Stimulated activated CD8-positive, alpha-beta memory T cell treated with anti-CD3 and anti-CD28 coated beads, Interleukin-12 subunit alpha, Interleukin-12 subunit beta, amount 100 ng/mL, for 1 hour (primary cell): ENCODE measurements at regions not wholly inside any gene's neighbourhood (a gene's known extent, or its start where the extent isn't known, plus 50 kb on each side); places are given as distances from the start of the nearest gene placed in this dataset.

Source experiments
- DNase-seq: peaks from one replicate; pipeline ENCODE4 v3.0.0-alpha.2; 2020; ENCODE audit warnings: low read depth

DNA sequence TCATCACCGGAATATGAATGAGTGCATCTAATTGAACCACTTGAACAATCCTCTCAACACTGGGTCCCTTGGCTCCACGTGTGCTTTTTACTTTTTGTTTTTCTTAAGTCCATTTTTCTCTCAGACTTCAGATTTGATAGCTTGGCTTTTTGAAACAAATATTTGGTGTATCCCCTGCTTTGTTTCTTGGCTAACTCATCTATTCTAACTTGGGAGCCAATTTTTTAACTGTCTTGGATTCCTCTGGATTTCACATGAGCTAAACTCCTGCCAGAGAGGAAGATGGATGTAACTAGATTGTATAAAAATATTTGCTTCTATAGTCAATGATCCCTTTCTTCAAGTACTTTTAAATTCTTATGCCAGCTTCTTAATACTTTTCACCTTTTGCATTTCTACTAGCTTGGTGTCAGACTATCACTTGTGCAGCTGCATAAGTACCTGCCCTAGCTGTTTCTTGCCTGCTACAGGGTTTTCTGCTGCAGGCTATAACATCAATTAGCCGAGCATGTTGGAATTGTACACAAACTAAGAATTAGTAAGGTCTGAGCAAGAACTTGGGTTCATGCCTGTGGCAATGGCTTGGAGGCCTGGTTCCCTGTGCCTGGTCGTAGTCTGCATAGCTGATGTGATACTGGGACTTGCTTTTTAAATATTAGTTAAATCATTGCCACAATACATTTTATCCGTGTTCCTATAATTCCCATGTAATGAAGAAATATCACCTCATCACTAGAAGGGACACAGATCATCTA lies 281.5 kb downstream of the EN1 start:
- DNase-seq, result no peak

- no peak for DNase-seq
Observed at GRCh38 chr2:118565301-118565700, 282.1 kb downstream of the EN1 start.

GRCh38 chr2:118562144-118562543 lies 285.3 kb downstream of the EN1 start:
- no peak for DNase-seq

DNA sequence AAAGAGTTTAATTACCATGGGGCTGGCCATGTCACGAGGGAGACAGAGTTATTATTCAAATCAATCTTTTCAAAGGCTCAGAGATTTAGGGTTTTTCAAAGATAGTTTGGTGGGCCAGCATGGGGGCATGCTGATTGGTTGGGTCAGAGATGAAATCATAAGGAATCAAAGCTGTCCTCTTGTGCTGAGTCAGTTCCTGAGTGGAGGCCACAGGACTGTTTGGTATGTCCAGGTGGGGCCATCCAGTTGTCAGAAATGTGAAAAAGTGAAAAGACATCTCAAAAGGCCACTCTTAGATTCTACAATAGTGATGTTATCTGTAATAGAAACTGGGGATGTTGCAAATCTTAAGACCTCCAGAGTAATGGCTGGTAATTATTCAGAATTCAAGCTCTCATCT lies 288.6 kb downstream of the EN1 start:
- no peak for DNase-seq

DNA sequence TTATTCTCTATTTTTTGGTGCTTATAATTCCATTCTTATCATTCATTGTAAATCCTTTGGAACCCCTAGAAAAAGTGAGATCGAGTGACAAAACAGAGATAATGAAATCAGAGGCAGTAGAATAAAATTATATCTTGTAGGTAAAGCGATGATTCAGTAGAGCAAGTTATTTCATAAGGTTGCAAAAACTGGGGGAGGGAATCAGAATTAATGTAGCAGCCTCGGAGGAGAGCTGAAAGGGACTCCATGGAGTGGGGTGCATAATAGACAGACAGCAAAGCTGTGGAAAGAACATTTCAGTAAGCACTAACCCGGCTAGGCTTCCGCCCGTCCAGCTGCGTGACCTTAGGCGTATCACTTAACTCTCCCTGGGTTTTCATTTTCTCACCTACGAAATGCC lies 289.7 kb downstream of the EN1 start:
- no peak for DNase-seq

GRCh38 chr2:118557016-118557415 lies 290.4 kb downstream of the EN1 start:
- DNase-seq, result no peak

- no peak for DNase-seq
Observed at GRCh38 chr2:118554616-118555015, 292.8 kb downstream of the EN1 start.

DNA sequence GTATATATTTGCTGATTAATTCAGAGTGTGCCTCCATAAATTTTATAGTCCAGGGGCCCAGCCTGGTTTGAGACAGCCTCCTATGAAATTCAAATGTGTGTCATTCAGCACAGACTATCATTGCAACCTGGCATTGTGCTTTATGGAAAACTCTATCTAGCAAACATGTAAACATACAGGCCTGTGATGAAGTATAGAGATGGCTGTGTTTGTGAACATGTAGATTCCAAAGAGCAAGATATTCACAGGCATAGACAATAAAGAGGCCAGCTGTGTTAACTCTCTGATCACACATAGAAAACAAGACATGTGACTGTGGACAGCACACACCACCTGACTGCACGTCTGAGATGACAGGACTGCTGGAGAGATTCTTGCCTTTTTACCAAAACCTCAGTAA lies 297.9 kb downstream of the EN1 start:
- DNase-seq, result no peak

GRCh38 chr2:118548880-118549488 lies 298.5 kb downstream of the EN1 start:
- DNase-seq, result no peak

DNA sequence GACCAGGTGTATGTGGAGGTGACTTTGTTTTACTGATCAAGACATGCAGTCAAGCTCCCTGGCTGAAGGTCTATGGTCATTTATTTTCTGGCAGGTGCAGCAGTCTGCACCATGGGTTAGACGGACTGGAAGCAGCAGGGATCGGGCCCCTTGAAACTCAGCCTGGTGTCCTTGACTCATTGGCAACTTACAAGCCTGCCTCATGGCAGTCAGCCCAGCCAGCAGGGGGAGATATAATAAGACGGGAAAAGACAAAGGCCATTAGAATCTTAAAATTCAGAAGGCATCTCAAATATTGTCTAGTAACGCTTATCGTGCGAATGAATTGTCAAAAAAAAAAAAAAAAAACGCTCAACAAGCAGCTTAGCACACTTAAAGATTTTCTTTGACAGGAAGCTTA lies 308.2 kb downstream of the EN1 start:
- no peak for DNase-seq

- DNase-seq, result no peak
Observed at GRCh38 chr2:118536306-118536705, 311.1 kb downstream of the EN1 start.

- DNase-seq, result no peak
Observed at GRCh38 chr2:118535818-118536212, 311.6 kb downstream of the EN1 start.

DNA sequence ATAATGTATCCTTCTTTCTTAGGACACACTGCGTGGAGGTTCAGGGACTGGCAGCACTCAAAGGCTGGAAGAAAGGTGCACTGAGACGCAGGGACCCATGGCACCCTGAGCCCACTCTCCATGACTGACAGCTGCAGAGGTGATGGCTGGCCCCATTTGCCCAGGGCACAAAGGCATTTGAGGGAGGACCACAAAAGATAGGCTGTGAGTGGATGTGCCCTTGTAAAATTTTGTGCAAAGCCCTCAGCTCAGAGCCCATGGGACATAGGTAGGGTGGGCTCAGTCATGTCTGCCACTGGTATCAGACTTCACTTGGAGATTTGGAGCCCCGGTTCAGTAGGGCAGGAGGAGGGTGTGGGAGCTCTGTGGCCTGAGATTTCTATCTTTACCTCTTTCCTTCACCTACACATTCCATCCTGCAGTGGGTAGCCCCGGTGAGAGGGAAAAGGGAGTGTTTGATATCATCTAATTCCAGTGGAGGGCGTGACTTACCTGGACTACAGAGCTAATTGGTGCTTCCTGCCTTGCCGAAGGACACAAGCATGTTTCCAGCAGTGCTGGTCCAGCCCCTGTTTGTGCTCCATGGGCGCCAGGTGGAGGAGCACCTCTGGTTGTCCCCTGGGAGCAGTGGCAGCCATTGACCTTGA lies 312.2 kb downstream of the EN1 start:
- DNase-seq, result no peak

DNA sequence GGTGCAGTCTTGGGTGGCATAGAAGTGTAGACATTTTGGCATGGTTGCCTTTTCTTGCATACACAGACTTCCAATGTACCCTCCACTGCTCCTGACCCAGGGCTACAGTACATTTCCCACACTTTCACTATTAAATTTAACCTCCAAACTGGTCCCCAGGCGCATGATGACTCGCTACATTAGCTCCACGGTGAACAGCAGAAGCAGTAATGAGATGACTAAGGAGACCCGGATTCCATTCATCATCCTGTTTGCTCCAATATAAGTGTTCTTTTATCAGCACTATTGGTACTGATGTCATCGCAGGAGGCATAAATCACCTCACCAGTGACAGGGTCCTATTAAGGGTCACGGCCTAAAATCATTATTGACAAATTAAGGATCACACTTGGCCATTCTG lies 316.5 kb downstream of the EN1 start:
- no peak for DNase-seq

- no peak for DNase-seq
Observed at GRCh38 chr2:118529908-118530599, 317.4 kb downstream of the EN1 start.

- no peak for DNase-seq
Observed at GRCh38 chr2:118527571-118527970, 319.9 kb downstream of the EN1 start.

DNA sequence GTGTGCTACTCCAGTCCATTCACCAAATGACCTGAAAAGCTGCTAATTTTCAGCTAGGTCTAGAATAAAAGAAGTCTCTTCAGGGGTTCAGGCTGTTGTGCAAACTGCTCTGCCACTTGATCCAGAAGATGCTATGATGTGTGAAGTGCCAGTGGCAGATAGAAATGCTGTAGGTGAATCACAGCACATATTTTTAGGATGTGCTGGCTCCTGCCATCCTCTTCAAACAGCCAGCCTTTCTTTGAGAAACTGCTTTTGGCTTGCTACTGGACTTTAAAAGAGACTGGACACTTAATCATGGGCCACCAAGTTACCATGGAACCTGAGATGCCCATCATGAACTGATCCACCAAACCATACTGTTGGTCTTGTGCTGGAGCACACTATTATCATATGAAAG lies 322.1 kb downstream of the EN1 start:
- DNase-seq, result no peak

DNA sequence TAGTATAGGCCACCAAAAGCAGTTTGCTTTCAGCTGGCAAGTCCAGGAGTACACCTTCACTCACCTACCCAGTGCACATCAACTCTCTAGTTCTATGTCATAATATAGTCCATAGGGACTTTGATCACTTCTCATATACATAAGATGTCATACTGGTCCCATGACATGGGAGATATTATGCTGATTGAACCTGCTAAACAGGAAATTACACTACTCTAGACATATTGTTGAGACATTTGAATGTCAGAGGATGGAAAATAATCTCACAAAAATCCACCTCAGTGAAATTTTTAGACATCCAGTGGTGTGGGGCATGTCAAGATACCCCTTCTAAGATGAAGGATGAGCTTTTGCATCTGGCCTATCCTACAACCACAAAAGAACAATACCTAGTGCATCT lies 322.5 kb downstream of the EN1 start:
- no peak for DNase-seq

DNA sequence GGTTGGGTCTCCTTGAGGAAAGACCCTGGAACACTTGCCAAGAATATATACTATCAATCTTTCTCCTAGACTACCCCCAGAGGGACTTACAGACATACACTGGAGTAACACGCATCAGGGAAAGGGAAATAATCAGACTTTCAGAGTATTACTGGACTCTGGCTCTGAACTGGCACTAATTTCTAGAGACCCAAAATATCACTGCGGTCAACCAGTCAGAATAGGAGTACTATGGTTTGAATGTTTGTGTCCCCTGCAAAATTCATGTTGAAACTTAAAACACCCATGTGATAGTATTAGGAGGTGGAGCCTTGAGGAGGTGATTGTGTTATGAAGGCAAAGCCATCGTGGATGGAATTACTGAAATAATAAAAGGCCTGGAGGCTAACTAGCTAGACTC lies 323.7 kb downstream of the EN1 start:
- no peak for DNase-seq

DNA sequence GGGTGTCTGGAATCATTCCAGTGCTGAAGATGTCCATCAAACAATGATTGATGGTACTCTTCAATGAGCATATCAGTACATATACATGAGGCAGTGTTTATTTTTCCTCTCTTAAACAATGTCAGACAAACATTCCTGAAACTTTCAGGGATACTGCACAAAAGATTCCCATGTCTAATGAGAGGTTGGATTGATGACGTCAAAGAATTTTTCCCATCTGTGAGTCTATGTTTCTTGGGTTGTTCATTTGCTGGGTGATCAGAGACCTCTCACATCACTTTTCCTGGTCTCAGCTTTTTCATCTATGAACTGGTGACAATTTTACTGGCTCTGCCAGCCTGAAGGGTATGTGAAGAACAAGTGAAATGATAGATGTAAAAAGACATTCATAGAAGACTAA lies 325.5 kb downstream of the EN1 start:
- DNase-seq, result no peak

GRCh38 chr2:118521272-118521671 lies 326.2 kb downstream of the EN1 start:
- DNase-seq, result no peak

DNA sequence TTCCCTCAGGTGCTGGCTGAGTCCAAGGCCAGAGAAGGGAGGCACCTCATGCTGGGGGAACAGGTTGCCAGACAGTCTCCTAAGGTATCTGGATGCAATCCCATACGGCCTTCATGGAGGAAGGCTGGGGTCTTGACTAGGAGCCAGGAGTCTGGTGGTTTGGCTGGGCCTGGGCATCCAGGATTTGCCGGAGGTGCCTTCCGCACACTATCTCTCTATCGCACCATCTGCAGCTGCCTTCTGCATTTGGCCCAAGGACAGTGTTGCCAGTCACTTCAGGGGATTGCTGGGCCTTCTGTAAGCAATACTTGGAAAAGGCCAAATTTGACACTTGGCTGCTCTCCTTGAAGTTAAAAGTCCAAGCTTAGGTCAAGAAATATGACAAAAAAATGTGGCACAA lies 327.2 kb downstream of the EN1 start:
- DNase-seq, result no peak

- no peak for DNase-seq
Observed at GRCh38 chr2:118519511-118519910, 327.9 kb downstream of the EN1 start.
